GM12878 (cell line): ENCODE measurements at regions not wholly inside any gene's neighbourhood (a gene's known extent, or its start where the extent isn't known, plus 50 kb on each side); places are given as distances from the start of the nearest gene placed in this dataset.

Experiments
- ATAC-seq: fragments of 200-7000 bp; cut with Tn5 transposase; 3 replicates; pipeline ENCODE4 v1.9.1; 2020; ENCODE audit warnings: mild to moderate bottlenecking, moderate library complexity
- BruUV-seq: library from RNA; stranded (reverse); fragments of 400-500 nt; replicated peaks from 2 replicates; lab custom pipeline; 2021; lab: Mats Ljungman, UMichigan
- CTCF ChIA-PET: fragments of 300-600 bp; sonication (Branson Sonifier 250); formaldehyde crosslinking; extraction: SDS; loops from one replicate; lab custom pipeline; 2021; ENCODE audit warnings: inconsistent platforms; lab: Yijun Ruan, JAX
- POLR2A ChIA-PET: fragments of 350-600 bp; formaldehyde crosslinking; extraction: SDS; loops from one replicate; lab custom pipeline; 2021; ENCODE audit warnings: inconsistent platforms; lab: Charles Lee
- RAD21 ChIA-PET: fragments of 300-600 bp; sonication (Branson Sonifier 250); formaldehyde crosslinking; loops from one replicate; lab custom pipeline; 2023; ENCODE audit warnings: antibody characterized with exemption; ENCODE audit not compliant: unreplicated experiment; lab: Charles Lee
- SMC1A ChIA-PET: fragments of 300-600 bp; sonication (Branson Sonifier 250); formaldehyde crosslinking; loops from one replicate; lab custom pipeline; 2023; ENCODE audit not compliant: unreplicated experiment, uncharacterized antibody; lab: Charles Lee
- DNase-seq: peaks from one replicate; pipeline ENCODE4 v3.0.0-alpha.2; 2011; ENCODE audit warnings: low read depth, low spot score
- FAIRE-seq: peaks from 3 replicates; lab custom pipeline; 2011; peaks lifted over from hg19 to GRCh38; lab: Jason Lieb, UNC
- H2AFZ ChIP-seq: 2 replicates; pipeline ENCODE4 v1.6.0; 2011; ENCODE audit warnings: low read depth, low read length, control low read depth; ENCODE audit not compliant: control insufficient read depth
- H3K27ac ChIP-seq: 2 replicates; pipeline ENCODE4 v1.5.1; 2011; ENCODE audit warnings: control low read depth; ENCODE audit not compliant: control insufficient read depth, insufficient read depth
- H3K27me3 ChIP-seq, 2 experiments: replicated peaks in 1 of 2; 2 replicates each; pipeline versions ENCODE4 v1.6.0 to v1.6.1; 2011; ENCODE audit warnings: low read length in 1 of 2; ENCODE audit not compliant: control insufficient read depth in 2 of 2, insufficient read depth in 2 of 2
- H3K36me3 ChIP-seq, 2 experiments: 2 replicates each; pipeline ENCODE4 v1.5.1; 2011; ENCODE audit warnings: low read length in 1 of 2; ENCODE audit not compliant: control insufficient read depth in 2 of 2, insufficient read depth in 2 of 2
- H3K4me1 ChIP-seq: 2 replicates; pipeline ENCODE4 v1.6.1; 2011; ENCODE audit warnings: mild to moderate bottlenecking, low read length, moderate library complexity, mixed read lengths; ENCODE audit not compliant: control insufficient read depth, insufficient read depth
- H3K4me2 ChIP-seq: 2 replicates; pipeline ENCODE4 v1.6.0; 2011; ENCODE audit warnings: control low read depth; ENCODE audit not compliant: control insufficient read depth, insufficient read depth
- H3K4me3 ChIP-seq: fragments of 200-600 bp; sonication (generic); 2 replicates; pipeline ENCODE4 v1.5.1; 2016
- H3K79me2 ChIP-seq: 2 replicates; pipeline ENCODE4 v1.6.0; 2011; ENCODE audit warnings: low read length; ENCODE audit not compliant: control insufficient read depth, insufficient read depth
- H3K9ac ChIP-seq: 2 replicates; pipeline ENCODE4 v1.8.0; 2011; ENCODE audit warnings: low read length, control low read depth, mixed read lengths; ENCODE audit not compliant: control insufficient read depth, insufficient read depth
- H3K9me3 ChIP-seq: replicated peaks from 3 replicates; pipeline ENCODE4 v1.5.1; 2011; ENCODE audit warnings: mild to moderate bottlenecking, low read length; ENCODE audit not compliant: control insufficient read depth, insufficient read depth
- H4K20me1 ChIP-seq: 2 replicates; pipeline ENCODE4 v1.6.0; 2011; ENCODE audit not compliant: control insufficient read depth, insufficient read depth
- CBX3 ChIP-seq: fragments of 200-600 bp; sonication (generic); IDR thresholded peaks from 2 replicates; pipeline ENCODE4 v1.6.1; 2016; ENCODE audit warnings: low read depth, borderline replicate concordance
- E2F4 ChIP-seq: IDR thresholded peaks from 2 replicates; pipeline ENCODE4 v1.6.1; 2012; ENCODE audit warnings: low read depth, low read length, improper control_type of control experiment
- HDGF ChIP-seq: fragments of 450-650 bp; IDR thresholded peaks from 2 replicates; pipeline ENCODE4 v1.6.1; 2016; ENCODE audit warnings: antibody characterized with exemption
- NFXL1 ChIP-seq: fragments of 450-650 bp; IDR thresholded peaks from 2 replicates; pipeline ENCODE4 v1.6.1; 2017; ENCODE audit warnings: antibody characterized with exemption, mild to moderate bottlenecking, borderline replicate concordance
- NFYB ChIP-seq: IDR thresholded peaks from 2 replicates; pipeline ENCODE4 v1.6.1; 2011; ENCODE audit warnings: low read depth, mild to moderate bottlenecking, low read length, improper control_type of control experiment, moderate library complexity; ENCODE audit not compliant: insufficient read depth
- RELA ChIP-seq: fragments of 450-650 bp; IDR thresholded peaks from 2 replicates; pipeline ENCODE4 v1.8.0; 2014; ENCODE audit warnings: borderline replicate concordance; ENCODE audit not compliant: partially characterized antibody
- SMAD1 ChIP-seq: fragments of 450-650 bp; IDR thresholded peaks from 2 replicates; pipeline ENCODE4 v1.6.1; 2018; ENCODE audit warnings: mild to moderate bottlenecking, low read depth; ENCODE audit not compliant: partially characterized antibody
- ZBTB33 ChIP-seq: fragments of 450-650 bp; IDR thresholded peaks from 2 replicates; pipeline ENCODE4 v1.6.1; 2017; ENCODE audit warnings: mild to moderate bottlenecking
- WGBS: methylation state at CpG from one replicate; pipeline ENCODE4 v1.1.6; 2016; ENCODE audit warnings: low lambda C conversion rate; ENCODE audit not compliant: insufficient replicate concordance, insufficient coverage; ENCODE audit errors: missing lambda C conversion rate; 5-methylcytosine and 5-hydroxymethylcytosine counted together
- in situ Hi-C: fragments of 300-500 bp; cut with MboI; formaldehyde crosslinking; loops from 9 replicates; pipeline ENCODE4 v1.14.3; 2018; ENCODE audit warnings: mixed read lengths
- intact Hi-C: fragments of 100-400 bp; cut with micrococcal nuclease; formaldehyde crosslinking; loops from one replicate; pipeline ENCODE4 v1.14.2; 2022; ENCODE audit not compliant: unreplicated experiment
- TF ChIP-seq, protein P1 (sequence below): IDR thresholded peaks from 2 replicates; pipeline ENCODE4 v1.6.1; 2012; ENCODE audit warnings: mild to moderate bottlenecking, low read depth, low read length
- TF ChIP-seq, protein P2 (sequence below): fragments of 450-650 bp; IDR thresholded peaks from 2 replicates; pipeline ENCODE4 v1.6.1; 2017; ENCODE audit warnings: mild to moderate bottlenecking, moderate library complexity
- TF ChIP-seq, protein P3 (sequence below), 3 experiments: IDR thresholded peaks in 2 of 3; conservative IDR thresholded peaks in 1 of 3; 2 replicates each; pipeline ENCODE4 v1.5.1; 2011; ENCODE audit warnings: low read depth in 3 of 3, low read length in 3 of 3, mild to moderate bottlenecking in 3 of 3, control low read depth in 2 of 3, moderate library complexity in 2 of 3, inconsistent platforms in 1 of 3, mixed read lengths in 1 of 3; ENCODE audit not compliant: control insufficient read depth in 2 of 3, insufficient read depth in 1 of 3; ENCODE audit errors: extremely low read depth in 1 of 3

- Histone ChIP-seq H3K36me3 (no peaks in the 10 kb centered on the region), H3K4me3 (no peak overlapping the region), H4K20me1 (no peaks in the 10 kb centered on the region), H3K79me2 (no peaks in the 10 kb centered on the region), H3K27ac (no peak overlapping the region), H2AFZ (no peak overlapping the region), H3K9ac (no peak overlapping the region), H3K4me1 (no peaks in the 10 kb centered on the region), H3K27me3 (no peaks in the 10 kb centered on the region), H3K9me3 (no peaks in the 10 kb centered on the region), H3K4me2 (no peak overlapping the region)
- no peak for DNase-seq
- 10% methylated on average over 3 of the region's 3 CpGs for whole genome bisulfite sequencing
- BruUV-seq, result no TSS peak
- ChIA-PET RAD21 (no interaction called here), POLR2A (no interaction called here), CTCF (no interaction called here), SMC1A (interaction anchor here (0.9 to 1.2 kb wide), 2 partner anchors 11 to 14 kb away, joined by 3 read pairs; no protein-coding TSS in a partner anchor)
- no peak for FAIRE-seq
- in situ Hi-C loops, result no loop called here
- ATAC-seq, result no peak
- intact Hi-C loops, result no loop called here
- no peak for TF ChIP-seq E2F4
- TF ChIP-seq RELA, result no peak
- TF ChIP-seq, protein P1, sequence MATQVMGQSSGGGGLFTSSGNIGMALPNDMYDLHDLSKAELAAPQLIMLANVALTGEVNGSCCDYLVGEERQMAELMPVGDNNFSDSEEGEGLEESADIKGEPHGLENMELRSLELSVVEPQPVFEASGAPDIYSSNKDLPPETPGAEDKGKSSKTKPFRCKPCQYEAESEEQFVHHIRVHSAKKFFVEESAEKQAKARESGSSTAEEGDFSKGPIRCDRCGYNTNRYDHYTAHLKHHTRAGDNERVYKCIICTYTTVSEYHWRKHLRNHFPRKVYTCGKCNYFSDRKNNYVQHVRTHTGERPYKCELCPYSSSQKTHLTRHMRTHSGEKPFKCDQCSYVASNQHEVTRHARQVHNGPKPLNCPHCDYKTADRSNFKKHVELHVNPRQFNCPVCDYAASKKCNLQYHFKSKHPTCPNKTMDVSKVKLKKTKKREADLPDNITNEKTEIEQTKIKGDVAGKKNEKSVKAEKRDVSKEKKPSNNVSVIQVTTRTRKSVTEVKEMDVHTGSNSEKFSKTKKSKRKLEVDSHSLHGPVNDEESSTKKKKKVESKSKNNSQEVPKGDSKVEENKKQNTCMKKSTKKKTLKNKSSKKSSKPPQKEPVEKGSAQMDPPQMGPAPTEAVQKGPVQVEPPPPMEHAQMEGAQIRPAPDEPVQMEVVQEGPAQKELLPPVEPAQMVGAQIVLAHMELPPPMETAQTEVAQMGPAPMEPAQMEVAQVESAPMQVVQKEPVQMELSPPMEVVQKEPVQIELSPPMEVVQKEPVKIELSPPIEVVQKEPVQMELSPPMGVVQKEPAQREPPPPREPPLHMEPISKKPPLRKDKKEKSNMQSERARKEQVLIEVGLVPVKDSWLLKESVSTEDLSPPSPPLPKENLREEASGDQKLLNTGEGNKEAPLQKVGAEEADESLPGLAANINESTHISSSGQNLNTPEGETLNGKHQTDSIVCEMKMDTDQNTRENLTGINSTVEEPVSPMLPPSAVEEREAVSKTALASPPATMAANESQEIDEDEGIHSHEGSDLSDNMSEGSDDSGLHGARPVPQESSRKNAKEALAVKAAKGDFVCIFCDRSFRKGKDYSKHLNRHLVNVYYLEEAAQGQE, result no peak
- no peak for TF ChIP-seq HDGF
- TF ChIP-seq, protein P2, sequence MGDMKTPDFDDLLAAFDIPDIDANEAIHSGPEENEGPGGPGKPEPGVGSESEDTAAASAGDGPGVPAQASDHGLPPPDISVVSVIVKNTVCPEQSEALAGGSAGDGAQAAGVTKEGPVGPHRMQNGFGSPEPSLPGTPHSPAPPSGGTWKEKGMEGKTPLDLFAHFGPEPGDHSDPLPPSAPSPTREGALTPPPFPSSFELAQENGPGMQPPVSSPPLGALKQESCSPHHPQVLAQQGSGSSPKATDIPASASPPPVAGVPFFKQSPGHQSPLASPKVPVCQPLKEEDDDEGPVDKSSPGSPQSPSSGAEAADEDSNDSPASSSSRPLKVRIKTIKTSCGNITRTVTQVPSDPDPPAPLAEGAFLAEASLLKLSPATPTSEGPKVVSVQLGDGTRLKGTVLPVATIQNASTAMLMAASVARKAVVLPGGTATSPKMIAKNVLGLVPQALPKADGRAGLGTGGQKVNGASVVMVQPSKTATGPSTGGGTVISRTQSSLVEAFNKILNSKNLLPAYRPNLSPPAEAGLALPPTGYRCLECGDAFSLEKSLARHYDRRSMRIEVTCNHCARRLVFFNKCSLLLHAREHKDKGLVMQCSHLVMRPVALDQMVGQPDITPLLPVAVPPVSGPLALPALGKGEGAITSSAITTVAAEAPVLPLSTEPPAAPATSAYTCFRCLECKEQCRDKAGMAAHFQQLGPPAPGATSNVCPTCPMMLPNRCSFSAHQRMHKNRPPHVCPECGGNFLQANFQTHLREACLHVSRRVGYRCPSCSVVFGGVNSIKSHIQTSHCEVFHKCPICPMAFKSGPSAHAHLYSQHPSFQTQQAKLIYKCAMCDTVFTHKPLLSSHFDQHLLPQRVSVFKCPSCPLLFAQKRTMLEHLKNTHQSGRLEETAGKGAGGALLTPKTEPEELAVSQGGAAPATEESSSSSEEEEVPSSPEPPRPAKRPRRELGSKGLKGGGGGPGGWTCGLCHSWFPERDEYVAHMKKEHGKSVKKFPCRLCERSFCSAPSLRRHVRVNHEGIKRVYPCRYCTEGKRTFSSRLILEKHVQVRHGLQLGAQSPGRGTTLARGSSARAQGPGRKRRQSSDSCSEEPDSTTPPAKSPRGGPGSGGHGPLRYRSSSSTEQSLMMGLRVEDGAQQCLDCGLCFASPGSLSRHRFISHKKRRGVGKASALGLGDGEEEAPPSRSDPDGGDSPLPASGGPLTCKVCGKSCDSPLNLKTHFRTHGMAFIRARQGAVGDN, result no peak
- no peak for TF ChIP-seq NFXL1
- TF ChIP-seq ZBTB33, result no peak
- no peak for TF ChIP-seq NFYB
- TF ChIP-seq, protein P3, sequence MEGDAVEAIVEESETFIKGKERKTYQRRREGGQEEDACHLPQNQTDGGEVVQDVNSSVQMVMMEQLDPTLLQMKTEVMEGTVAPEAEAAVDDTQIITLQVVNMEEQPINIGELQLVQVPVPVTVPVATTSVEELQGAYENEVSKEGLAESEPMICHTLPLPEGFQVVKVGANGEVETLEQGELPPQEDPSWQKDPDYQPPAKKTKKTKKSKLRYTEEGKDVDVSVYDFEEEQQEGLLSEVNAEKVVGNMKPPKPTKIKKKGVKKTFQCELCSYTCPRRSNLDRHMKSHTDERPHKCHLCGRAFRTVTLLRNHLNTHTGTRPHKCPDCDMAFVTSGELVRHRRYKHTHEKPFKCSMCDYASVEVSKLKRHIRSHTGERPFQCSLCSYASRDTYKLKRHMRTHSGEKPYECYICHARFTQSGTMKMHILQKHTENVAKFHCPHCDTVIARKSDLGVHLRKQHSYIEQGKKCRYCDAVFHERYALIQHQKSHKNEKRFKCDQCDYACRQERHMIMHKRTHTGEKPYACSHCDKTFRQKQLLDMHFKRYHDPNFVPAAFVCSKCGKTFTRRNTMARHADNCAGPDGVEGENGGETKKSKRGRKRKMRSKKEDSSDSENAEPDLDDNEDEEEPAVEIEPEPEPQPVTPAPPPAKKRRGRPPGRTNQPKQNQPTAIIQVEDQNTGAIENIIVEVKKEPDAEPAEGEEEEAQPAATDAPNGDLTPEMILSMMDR (IDR thresholded peaks at IDR 0.05 in 2 of 3, conservative IDR thresholded peaks at IDR 0.05 in 1 of 3; ENCODE audit: control insufficient read depth in 2 of 3, extremely low read depth in 1 of 3, insufficient read depth in 1 of 3, low read depth in 3 of 3, low read length in 3 of 3), result no peak
- TF ChIP-seq SMAD1, result no peak
- TF ChIP-seq CBX3, result no peak
Observed at GRCh38 chr2:79271456-79271855, 111.9 kb upstream of the REG3A start.
